ENCODE measurements at regions not wholly inside any gene's neighbourhood (a gene's known extent, or its start where the extent isn't known, plus 50 kb on each side); places are given as distances from the start of the nearest gene placed in this dataset.

DNA sequence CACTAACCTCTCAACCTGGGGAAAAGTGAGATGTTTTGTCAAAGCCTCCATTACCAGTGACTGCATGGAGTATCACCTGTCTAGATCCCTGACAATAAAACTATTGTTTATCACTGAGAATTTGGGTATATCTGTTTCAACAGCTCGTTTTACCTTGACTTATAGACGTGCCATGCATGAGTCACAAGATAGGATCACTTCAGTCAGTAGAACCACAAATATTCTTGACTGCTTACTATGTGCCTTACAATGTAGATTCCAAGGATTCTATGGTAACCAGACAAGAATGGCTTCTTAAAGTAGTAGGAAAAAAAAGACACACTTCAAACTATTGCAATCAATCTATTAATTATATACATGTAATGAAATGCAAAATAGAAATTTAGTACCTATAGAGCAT lies 55.7 kb upstream of the GRM7 start:
- peak; percentile 26; the same call in 1 of the 2 replicates for TF ChIP-seq ISL1 (CRISPR knock-in tag; IDR thresholded peaks at IDR 0.05)
- TF ChIP-seq OSR1 (CRISPR knock-in tag; IDR thresholded peaks at IDR 0.05): no peak
- no peak for TF ChIP-seq TOX (CRISPR knock-in tag; IDR thresholded peaks at IDR 0.05; ENCODE audit: borderline replicate concordance)
- no peak for TF ChIP-seq ZNF565 (CRISPR knock-in tag; conservative IDR thresholded peaks at IDR 0.05; ENCODE audit: low read depth)
- no peak for TF ChIP-seq ZNF70 (CRISPR knock-in tag; IDR thresholded peaks at IDR 0.05)
- TF ChIP-seq RARB (CRISPR knock-in tag; IDR thresholded peaks at IDR 0.05): no peak
- no peak for ATAC-seq

DNA sequence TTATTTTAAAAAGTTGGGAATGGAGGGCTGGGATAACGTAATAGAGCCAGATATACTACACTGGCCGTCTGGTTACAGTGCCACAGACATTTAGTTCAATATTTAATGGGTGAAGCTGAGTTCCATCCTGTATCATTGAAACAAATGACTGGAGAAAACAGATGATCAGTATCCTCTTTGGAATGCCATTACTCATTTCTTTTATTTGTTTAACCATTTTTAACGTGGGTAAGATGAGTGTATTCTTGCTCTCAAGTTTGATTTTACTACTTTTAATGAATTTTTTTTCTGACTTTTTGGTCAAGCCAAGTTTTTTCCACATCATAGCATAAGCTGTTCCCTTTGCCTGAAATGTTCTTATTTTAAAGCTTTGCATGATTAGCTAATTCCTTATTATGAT lies 53.9 kb upstream of the GRM7 start:
- no peak for ATAC-seq
- no peak for TF ChIP-seq GLIS3 (CRISPR knock-in tag; IDR thresholded peaks at IDR 0.05)

DNA sequence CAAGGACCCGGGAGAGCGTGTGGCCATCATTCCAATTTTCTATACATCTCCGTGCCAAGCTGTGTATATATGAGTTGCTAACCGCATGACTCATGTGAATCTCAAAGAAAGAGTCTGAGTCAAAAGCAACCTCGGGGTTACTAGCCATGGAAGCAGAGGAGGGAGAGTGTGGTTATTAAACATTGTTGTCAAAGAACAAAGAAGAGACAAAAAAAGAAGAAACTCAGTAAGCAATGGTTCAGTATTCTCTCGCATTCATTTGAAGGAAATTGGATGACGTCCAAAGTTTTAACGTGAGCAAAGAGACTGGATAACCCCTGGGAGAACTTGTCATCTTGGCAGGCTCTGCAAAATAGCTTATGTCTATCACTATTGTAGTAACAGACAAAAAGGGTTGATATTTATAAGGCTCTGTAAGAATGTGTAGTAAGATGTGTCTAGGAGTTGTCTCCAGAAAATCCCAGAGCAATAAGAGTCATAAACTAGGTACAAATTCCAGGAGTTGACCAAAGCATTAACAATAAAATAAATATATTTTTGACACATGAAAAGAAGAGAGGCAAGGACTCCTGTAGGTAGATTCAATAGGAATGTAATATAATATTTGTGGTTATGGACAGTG lies 52.8 kb upstream of the GRM7 start:
- ATAC-seq: no peak
- TF ChIP-seq ZNF565 (CRISPR knock-in tag; conservative IDR thresholded peaks at IDR 0.05; ENCODE audit: low read depth): no peak
- no peak for TF ChIP-seq SNAI2 (CRISPR knock-in tag; IDR thresholded peaks at IDR 0.05)
- TF ChIP-seq PPARA (CRISPR knock-in tag; IDR thresholded peaks at IDR 0.05; ENCODE audit: borderline replicate concordance): no peak
- TF ChIP-seq, protein P1, sequence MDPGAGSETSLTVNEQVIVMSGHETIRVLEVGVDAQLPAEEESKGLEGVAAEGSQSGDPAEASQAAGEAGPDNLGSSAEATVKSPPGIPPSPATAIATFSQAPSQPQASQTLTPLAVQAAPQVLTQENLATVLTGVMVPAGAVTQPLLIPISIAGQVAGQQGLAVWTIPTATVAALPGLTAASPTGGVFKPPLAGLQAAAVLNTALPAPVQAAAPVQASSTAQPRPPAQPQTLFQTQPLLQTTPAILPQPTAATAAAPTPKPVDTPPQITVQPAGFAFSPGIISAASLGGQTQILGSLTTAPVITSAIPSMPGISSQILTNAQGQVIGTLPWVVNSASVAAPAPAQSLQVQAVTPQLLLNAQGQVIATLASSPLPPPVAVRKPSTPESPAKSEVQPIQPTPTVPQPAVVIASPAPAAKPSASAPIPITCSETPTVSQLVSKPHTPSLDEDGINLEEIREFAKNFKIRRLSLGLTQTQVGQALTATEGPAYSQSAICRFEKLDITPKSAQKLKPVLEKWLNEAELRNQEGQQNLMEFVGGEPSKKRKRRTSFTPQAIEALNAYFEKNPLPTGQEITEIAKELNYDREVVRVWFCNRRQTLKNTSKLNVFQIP (CRISPR knock-in tag; IDR thresholded peaks at IDR 0.05; ENCODE audit: borderline replicate concordance, low read depth): no peak

DNA sequence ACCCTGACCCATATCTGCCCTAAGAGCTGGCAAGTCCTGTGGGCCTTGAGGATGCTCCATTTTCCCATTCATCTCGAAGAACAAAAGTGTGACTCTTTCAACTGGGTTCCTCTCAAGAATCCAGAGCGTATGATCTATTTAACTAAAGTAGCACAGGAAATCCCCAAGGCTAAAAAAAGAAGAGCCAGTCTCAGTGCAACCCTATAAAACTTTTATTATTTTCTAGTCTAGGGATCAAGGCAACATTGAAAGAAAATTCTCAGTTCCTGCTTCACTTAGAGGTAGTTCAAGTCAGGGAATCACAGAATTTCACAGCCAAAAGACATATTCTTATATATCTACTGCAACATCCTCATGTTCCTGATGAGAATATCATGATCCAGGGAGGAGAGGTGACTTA lies 51.6 kb upstream of the GRM7 start:
- ATAC-seq: no peak

More for the DNA sequence above, 51.6 kb upstream of the GRM7 start:
- no peak for TF ChIP-seq ZC3H10 (CRISPR knock-in tag; IDR thresholded peaks at IDR 0.05)
- TF ChIP-seq ZFP30 (CRISPR knock-in tag; IDR thresholded peaks at IDR 0.05): no peak
- TF ChIP-seq ISL1 (CRISPR knock-in tag; IDR thresholded peaks at IDR 0.05): no peak
- no peak for TF ChIP-seq PPARA (CRISPR knock-in tag; IDR thresholded peaks at IDR 0.05; ENCODE audit: borderline replicate concordance)
